ENCODE measurements at regions not wholly inside any gene's neighbourhood (a gene's known extent, or its start where the extent isn't known, plus 50 kb on each side); places are given as distances from the start of the nearest gene placed in this dataset.

GRCh38 chr6:18962361-18962905, 575.3 kb downstream of the RNF144B start:
- Mint-ChIP-seq H3K36me3 (ENCODE audit: low read depth) (no peaks in the 10 kb centered on the region), H3K4me3 (no peak overlapping the region), H3K27ac (peak overlapping the region in 1 of 3 experiments; percentile 9), H3K27me3 (ENCODE audit: low read depth) (no peaks in the 10 kb centered on the region), H3K9me3 (peaks cover 6% of the 10 kb centered on the region), H3K4me1 (peaks cover 10% of the 10 kb centered on the region)
- TF ChIP-seq CTCF (IDR thresholded peaks at IDR 0.05; ENCODE audit: unreplicated experiment in 3 of 3): no peak

GRCh38 chr6:18963439-18963838, 576.3 kb downstream of the RNF144B start:
- Mint-ChIP-seq H3K4me3 (no peak overlapping the region), H3K36me3 (ENCODE audit: low read depth) (no peaks in the 10 kb centered on the region), H3K4me1 (peaks cover 10% of the 10 kb centered on the region), H3K27me3 (ENCODE audit: low read depth) (no peaks in the 10 kb centered on the region), H3K27ac (no peak overlapping the region), H3K9me3 (peaks cover 6% of the 10 kb centered on the region)
- no peak for TF ChIP-seq CTCF (IDR thresholded peaks at IDR 0.05; ENCODE audit: unreplicated experiment in 3 of 3)

- Mint-ChIP-seq H3K27me3 (ENCODE audit: low read depth) (no peaks in the 10 kb centered on the region), H3K36me3 (ENCODE audit: low read depth) (no peaks in the 10 kb centered on the region), H3K9me3 (no peaks in the 10 kb centered on the region), H3K4me1 (peaks cover 13% of the 10 kb centered on the region), H3K4me3 (no peak overlapping the region), H3K27ac (peak overlapping the region in 2 of 3 experiments; percentile 42 to 77)
- TF ChIP-seq CTCF (IDR thresholded peaks at IDR 0.05; ENCODE audit: unreplicated experiment in 3 of 3): no peak
Observed at GRCh38 chr6:18973251-18973650, 586.1 kb downstream of the RNF144B start.

- no peaks in the 10 kb centered on the region for H3K9me3 Mint-ChIP-seq
- no peak for TF ChIP-seq CTCF (IDR thresholded peaks at IDR 0.05; ENCODE audit: unreplicated experiment in 3 of 3)
- no peak overlapping the region for H3K27ac Mint-ChIP-seq
- H3K4me1 Mint-ChIP-seq: peaks cover 14% of the 10 kb centered on the region
- H3K36me3 Mint-ChIP-seq (ENCODE audit: low read depth): no peaks in the 10 kb centered on the region
- no peaks in the 10 kb centered on the region for H3K27me3 Mint-ChIP-seq (ENCODE audit: low read depth)
- H3K4me3 Mint-ChIP-seq: no peak overlapping the region
Observed at GRCh38 chr6:18976091-18976490, 588.9 kb downstream of the RNF144B start.

GRCh38 chr6:18976966-18977365, 589.8 kb downstream of the RNF144B start:
- H3K27me3 Mint-ChIP-seq (ENCODE audit: low read depth): no peaks in the 10 kb centered on the region
- H3K27ac Mint-ChIP-seq: no peak overlapping the region
- no peaks in the 10 kb centered on the region for H3K36me3 Mint-ChIP-seq (ENCODE audit: low read depth)
- no peak overlapping the region for H3K4me3 Mint-ChIP-seq
- H3K9me3 Mint-ChIP-seq: no peaks in the 10 kb centered on the region
- peaks cover 14% of the 10 kb centered on the region for H3K4me1 Mint-ChIP-seq
- TF ChIP-seq CTCF (IDR thresholded peaks at IDR 0.05; ENCODE audit: unreplicated experiment in 3 of 3): no peak

GRCh38 chr6:18978337-18979128, 591.4 kb downstream of the RNF144B start:
- Mint-ChIP-seq H3K4me1 (peaks cover 10% of the 10 kb centered on the region), H3K36me3 (ENCODE audit: low read depth) (no peaks in the 10 kb centered on the region), H3K9me3 (no peaks in the 10 kb centered on the region), H3K27me3 (ENCODE audit: low read depth) (no peaks in the 10 kb centered on the region), H3K27ac (peak overlapping the region in 2 of 3 experiments; percentile 20 to 29), H3K4me3 (no peak overlapping the region)
- no peak for TF ChIP-seq CTCF (IDR thresholded peaks at IDR 0.05; ENCODE audit: unreplicated experiment in 3 of 3)

Data from nephron (organoid).